ENCODE measurements at regions not wholly inside any gene's neighbourhood (a gene's known extent, or its start where the extent isn't known, plus 50 kb on each side); places are given as distances from the start of the nearest gene placed in this dataset.

GRCh38 chr2:221034973-221035372 lies 537.1 kb downstream of the EPHA4 start:
- TF ChIP-seq ZNF232 (CRISPR knock-in tag; IDR thresholded peaks at IDR 0.05): no peak
- TF ChIP-seq ATF2 (CRISPR knock-in tag; IDR thresholded peaks at IDR 0.05; ENCODE audit: borderline replicate concordance, low read depth): no peak
- TF ChIP-seq E2F1 (CRISPR knock-in tag; IDR thresholded peaks at IDR 0.05): no peak
- TF ChIP-seq CTCF (IDR thresholded peaks at IDR 0.05): no peak
- no peak for TF ChIP-seq ATF3 (CRISPR knock-in tag; conservative IDR thresholded peaks at IDR 0.05)
- no peak for TF ChIP-seq ZMAT4 (CRISPR knock-in tag; IDR thresholded peaks at IDR 0.05)
- TF ChIP-seq TEAD4 (CRISPR knock-in tag; IDR thresholded peaks at IDR 0.05): no peak
- TF ChIP-seq SMAD4 (CRISPR knock-in tag; IDR thresholded peaks at IDR 0.05): no peak
- TF ChIP-seq GABPB1 (CRISPR knock-in tag; IDR thresholded peaks at IDR 0.05): no peak

All from WTC11 (cell line).